HEK293 (cell line): ENCODE measurements at regions not wholly inside any gene's neighbourhood (a gene's known extent, or its start where the extent isn't known, plus 50 kb on each side); places are given as distances from the start of the nearest gene placed in this dataset.

ENCODE experiments used
- CTCF ChIA-PET: fragments of 350-600 bp; formaldehyde crosslinking; extraction: SDS; loops from one replicate; lab custom pipeline; 2021; ENCODE audit warnings: antibody characterized with exemption; lab: Yijun Ruan, JAX
- POLR2A ChIA-PET: fragments of 300-600 bp; formaldehyde crosslinking; extraction: SDS; loops from one replicate; lab custom pipeline; 2020; ENCODE audit warnings: antibody characterized with exemption, inconsistent platforms; lab: Yijun Ruan, JAX
- H3K27ac ChIP-seq: fragments of 200-500 bp; sonication (Bioruptor generic); 2 replicates; pipeline ENCODE4 v1.5.1; 2014; ENCODE audit warnings: low read depth, low read length, control low read depth, inconsistent platforms; ENCODE audit errors: extremely low read depth
- H3K36me3 ChIP-seq, 2 experiments: fragments of 200-500 bp in 1 of 2; sonication (Bioruptor generic) in 1 of 2; 1 replicate in 1 of 2; 2 replicates in 1 of 2; pipeline ENCODE4 v1.5.1; 2014 to 2017; ENCODE audit warnings: inconsistent platforms in 2 of 2, low read length in 2 of 2; ENCODE audit not compliant: control insufficient read depth in 2 of 2, insufficient read depth in 1 of 2
- H3K4me1 ChIP-seq: fragments of 200-500 bp; sonication (Bioruptor generic); 2 replicates; pipeline ENCODE4 v1.5.1; 2014; ENCODE audit warnings: mild to moderate bottlenecking, low read length, inconsistent platforms; ENCODE audit not compliant: control insufficient read depth, insufficient read depth
- H3K4me3 ChIP-seq: 2 replicates; pipeline ENCODE4 v1.5.1; 2011; ENCODE audit warnings: low read depth, mild to moderate bottlenecking, control low read depth, low read length, moderate library complexity
- H3K9me3 ChIP-seq: fragments of 200-500 bp; sonication (Bioruptor generic); 2 replicates; pipeline ENCODE4 v1.5.1; 2014; ENCODE audit warnings: low read depth, low read length, inconsistent platforms; ENCODE audit not compliant: control insufficient read depth, insufficient read depth
- FEZF1 ChIP-seq: fragments of 450-650 bp; formaldehyde crosslinking; IDR thresholded peaks from 2 replicates; pipeline ENCODE4 v1.5.1; 2016; ENCODE audit warnings: missing biosample characterization, missing genetic modification characterization
- KLF7 ChIP-seq: fragments of 450-650 bp; formaldehyde crosslinking; IDR thresholded peaks from 2 replicates; pipeline ENCODE4 v1.5.1; 2016; ENCODE audit warnings: missing biosample characterization, missing genetic modification characterization, borderline replicate concordance
- ZFP37 ChIP-seq: fragments of 450-650 bp; formaldehyde crosslinking; IDR thresholded peaks from 2 replicates; pipeline ENCODE4 v1.5.1; 2016; ENCODE audit warnings: missing biosample characterization, missing genetic modification characterization
- ZNF132 ChIP-seq: fragments of 450-650 bp; formaldehyde crosslinking; IDR thresholded peaks from 2 replicates; pipeline ENCODE4 v1.5.1; 2017; ENCODE audit warnings: missing biosample characterization, missing genetic modification characterization, borderline replicate concordance
- ZNF292 ChIP-seq: fragments of 450-650 bp; formaldehyde crosslinking; IDR thresholded peaks from 2 replicates; pipeline ENCODE4 v1.5.1; 2016; ENCODE audit warnings: low read depth, missing biosample characterization, missing genetic modification characterization, borderline replicate concordance
- ZNF555 ChIP-seq: fragments of 450-650 bp; formaldehyde crosslinking; conservative IDR thresholded peaks from 2 replicates; pipeline ENCODE4 v1.5.1; 2017; ENCODE audit warnings: missing biosample characterization, mild to moderate bottlenecking, missing genetic modification characterization, inconsistent platforms
- ZNF561 ChIP-seq: fragments of 450-650 bp; IDR thresholded peaks from 2 replicates; pipeline ENCODE4 v1.5.1; 2018; ENCODE audit warnings: missing biosample characterization, missing genetic modification characterization, borderline replicate concordance
- ZNF664 ChIP-seq: fragments of 450-650 bp; formaldehyde crosslinking; IDR thresholded peaks from 2 replicates; pipeline ENCODE4 v1.5.1; 2016; ENCODE audit warnings: missing biosample characterization, missing genetic modification characterization
- TF ChIP-seq, protein P1 (sequence below): fragments of 450-650 bp; formaldehyde crosslinking; IDR thresholded peaks from 2 replicates; pipeline ENCODE4 v1.5.1; 2017; ENCODE audit warnings: missing biosample characterization, missing genetic modification characterization
- TF ChIP-seq, protein P2 (sequence below): fragments of 450-650 bp; IDR thresholded peaks from 2 replicates; pipeline ENCODE4 v1.5.1; 2018; ENCODE audit warnings: missing biosample characterization, missing genetic modification characterization
- TF ChIP-seq, protein P3 (sequence below): fragments of 450-650 bp; formaldehyde crosslinking; IDR thresholded peaks from 2 replicates; pipeline ENCODE4 v1.5.1; 2017; ENCODE audit warnings: missing biosample characterization, missing genetic modification characterization
- TF ChIP-seq, protein P4 (sequence below): sonication (generic); formaldehyde crosslinking; IDR thresholded peaks from 2 replicates; pipeline ENCODE4 v1.8.1; 2022; ENCODE audit warnings: mild to moderate bottlenecking, moderate library complexity, missing genetic modification reagents
- TF ChIP-seq, protein P5 (sequence below): fragments of 450-650 bp; formaldehyde crosslinking; conservative IDR thresholded peaks from 2 replicates; pipeline ENCODE4 v1.5.1; 2016; ENCODE audit warnings: low read depth, missing biosample characterization, missing genetic modification characterization
- TF ChIP-seq, protein P6 (sequence below): fragments of 450-650 bp; formaldehyde crosslinking; IDR thresholded peaks from 2 replicates; pipeline ENCODE4 v1.5.1; 2016; ENCODE audit warnings: missing biosample characterization, missing genetic modification characterization
- TF ChIP-seq, protein P7 (sequence below): fragments of 450-650 bp; formaldehyde crosslinking; IDR thresholded peaks from 2 replicates; pipeline ENCODE4 v1.5.1; 2016; ENCODE audit warnings: missing biosample characterization, missing genetic modification characterization

DNA sequence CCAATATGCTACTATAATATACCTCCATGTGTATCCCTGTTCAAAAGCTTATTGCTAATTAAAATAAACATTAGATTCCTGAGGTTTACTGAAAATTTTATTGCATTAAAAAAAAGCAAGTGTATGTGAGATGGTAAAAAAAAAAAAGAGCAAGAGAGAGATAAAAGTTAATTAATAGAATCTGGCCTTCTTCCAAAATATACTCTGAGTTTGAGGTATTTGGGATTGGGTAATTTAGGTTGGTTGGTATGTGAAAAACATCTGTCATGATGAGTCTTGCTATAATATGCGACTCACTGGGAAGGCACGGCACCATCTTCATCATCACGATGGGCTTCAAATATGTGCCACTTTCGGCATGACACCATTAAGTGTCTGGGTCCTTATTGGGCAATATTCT, 711.1 kb upstream of the SOX9 start:
- ChIA-PET CTCF (interaction anchor here (0.6 to 1.4 kb wide), 2 partner anchors 50 to 642 kb away, joined by 3 to 8 read pairs; no protein-coding TSS in a partner anchor), POLR2A (interaction anchor here (0.7 kb wide), 1 partner anchor 11 kb away, joined by 4 read pairs; no protein-coding TSS in a partner anchor)
- Histone ChIP-seq H3K4me1 (peaks cover 4% of the 10 kb centered on the region; the same call in 1 of the 2 replicates), H3K9me3 (no peaks in the 10 kb centered on the region), H3K27ac (no peak overlapping the region), H3K4me3 (no peak overlapping the region), H3K36me3 (no peaks in the 10 kb centered on the region)
- TF ChIP-seq, protein P1, sequence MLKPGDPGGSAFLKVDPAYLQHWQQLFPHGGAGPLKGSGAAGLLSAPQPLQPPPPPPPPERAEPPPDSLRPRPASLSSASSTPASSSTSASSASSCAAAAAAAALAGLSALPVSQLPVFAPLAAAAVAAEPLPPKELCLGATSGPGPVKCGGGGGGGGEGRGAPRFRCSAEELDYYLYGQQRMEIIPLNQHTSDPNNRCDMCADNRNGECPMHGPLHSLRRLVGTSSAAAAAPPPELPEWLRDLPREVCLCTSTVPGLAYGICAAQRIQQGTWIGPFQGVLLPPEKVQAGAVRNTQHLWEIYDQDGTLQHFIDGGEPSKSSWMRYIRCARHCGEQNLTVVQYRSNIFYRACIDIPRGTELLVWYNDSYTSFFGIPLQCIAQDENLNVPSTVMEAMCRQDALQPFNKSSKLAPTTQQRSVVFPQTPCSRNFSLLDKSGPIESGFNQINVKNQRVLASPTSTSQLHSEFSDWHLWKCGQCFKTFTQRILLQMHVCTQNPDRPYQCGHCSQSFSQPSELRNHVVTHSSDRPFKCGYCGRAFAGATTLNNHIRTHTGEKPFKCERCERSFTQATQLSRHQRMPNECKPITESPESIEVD (tag by site-specific recombination) = 0 out of 2 replicates have a peak, but pooled peaks have one; percentile 8
- TF ChIP-seq, protein P2, sequence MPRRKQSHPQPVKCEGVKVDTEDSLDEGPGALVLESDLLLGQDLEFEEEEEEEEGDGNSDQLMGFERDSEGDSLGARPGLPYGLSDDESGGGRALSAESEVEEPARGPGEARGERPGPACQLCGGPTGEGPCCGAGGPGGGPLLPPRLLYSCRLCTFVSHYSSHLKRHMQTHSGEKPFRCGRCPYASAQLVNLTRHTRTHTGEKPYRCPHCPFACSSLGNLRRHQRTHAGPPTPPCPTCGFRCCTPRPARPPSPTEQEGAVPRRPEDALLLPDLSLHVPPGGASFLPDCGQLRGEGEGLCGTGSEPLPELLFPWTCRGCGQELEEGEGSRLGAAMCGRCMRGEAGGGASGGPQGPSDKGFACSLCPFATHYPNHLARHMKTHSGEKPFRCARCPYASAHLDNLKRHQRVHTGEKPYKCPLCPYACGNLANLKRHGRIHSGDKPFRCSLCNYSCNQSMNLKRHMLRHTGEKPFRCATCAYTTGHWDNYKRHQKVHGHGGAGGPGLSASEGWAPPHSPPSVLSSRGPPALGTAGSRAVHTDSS (tag by site-specific recombination) = 0 out of 2 replicates have a peak, but pooled peaks have one; percentile 42
- TF ChIP-seq, protein P3, sequence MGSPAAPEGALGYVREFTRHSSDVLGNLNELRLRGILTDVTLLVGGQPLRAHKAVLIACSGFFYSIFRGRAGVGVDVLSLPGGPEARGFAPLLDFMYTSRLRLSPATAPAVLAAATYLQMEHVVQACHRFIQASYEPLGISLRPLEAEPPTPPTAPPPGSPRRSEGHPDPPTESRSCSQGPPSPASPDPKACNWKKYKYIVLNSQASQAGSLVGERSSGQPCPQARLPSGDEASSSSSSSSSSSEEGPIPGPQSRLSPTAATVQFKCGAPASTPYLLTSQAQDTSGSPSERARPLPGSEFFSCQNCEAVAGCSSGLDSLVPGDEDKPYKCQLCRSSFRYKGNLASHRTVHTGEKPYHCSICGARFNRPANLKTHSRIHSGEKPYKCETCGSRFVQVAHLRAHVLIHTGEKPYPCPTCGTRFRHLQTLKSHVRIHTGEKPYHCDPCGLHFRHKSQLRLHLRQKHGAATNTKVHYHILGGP = peak; percentile 53; the same call in 1 of the 2 replicates
- TF ChIP-seq FEZF1 (peak; percentile 62), ZNF664 (tag by site-specific recombination) (no peak)

DNA sequence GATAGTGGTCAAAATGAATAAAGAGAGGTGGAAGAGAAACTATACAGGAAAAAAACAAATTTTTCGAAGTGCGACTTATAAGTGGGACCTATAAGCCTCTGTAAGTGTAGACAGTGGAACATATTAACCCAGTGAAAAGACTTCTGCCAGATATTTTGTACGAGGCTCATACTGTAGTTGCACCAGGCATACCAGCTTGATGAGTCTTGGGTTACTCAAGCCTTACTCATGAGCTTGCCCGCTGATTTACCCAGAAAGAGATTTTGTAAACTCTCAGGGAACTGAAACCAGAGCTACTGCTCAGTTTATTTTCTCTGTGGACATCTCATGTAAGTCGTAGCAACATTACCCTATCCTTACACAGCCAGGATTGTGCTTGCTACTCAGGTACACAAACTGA, 708.0 kb upstream of the SOX9 start:
- Histone ChIP-seq H3K4me1 (peaks cover 4% of the 10 kb centered on the region; the same call in 1 of the 2 replicates), H3K36me3 (no peaks in the 10 kb centered on the region), H3K4me3 (no peak overlapping the region)
- ChIA-PET CTCF (no interaction called here), POLR2A (no interaction called here)
- no peak for TF ChIP-seq ZNF555
- TF ChIP-seq, all 188 proteins: peak for 0
- Histone ChIP-seq H3K27ac (no peak overlapping the region), H3K9me3 (no peaks in the 10 kb centered on the region)

DNA sequence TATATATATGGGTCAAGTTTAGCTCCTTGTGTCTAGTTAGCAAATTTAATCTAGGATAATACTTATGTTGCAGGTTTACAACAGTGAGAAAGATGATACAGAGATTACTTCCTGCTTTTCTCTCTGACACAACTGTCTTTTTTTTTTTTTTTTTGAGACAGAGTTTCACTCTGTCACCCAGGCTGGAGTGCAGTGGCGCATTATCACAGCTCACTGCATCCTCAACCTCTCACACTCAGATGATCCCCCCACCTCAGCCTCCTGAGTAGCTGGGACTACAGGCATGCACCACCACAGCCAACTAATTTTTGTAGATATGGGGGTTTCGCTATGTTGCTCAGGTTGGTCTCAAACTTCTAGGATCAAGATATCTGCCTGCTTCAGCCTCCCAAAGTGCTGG, 706.9 kb upstream of the SOX9 start:
- Histone ChIP-seq H3K36me3 (no peaks in the 10 kb centered on the region), H3K4me1 (peaks cover 4% of the 10 kb centered on the region; the same call in 1 of the 2 replicates), H3K27ac (no peak overlapping the region), H3K9me3 (no peaks in the 10 kb centered on the region), H3K4me3 (no peak overlapping the region)
- POLR2A ChIA-PET = no interaction called here
- CTCF ChIA-PET = interaction anchor here (0.6 kb wide), 1 partner anchor 302 kb away, joined by 5 read pairs; no protein-coding TSS in a partner anchor
- TF ChIP-seq, protein P4, sequence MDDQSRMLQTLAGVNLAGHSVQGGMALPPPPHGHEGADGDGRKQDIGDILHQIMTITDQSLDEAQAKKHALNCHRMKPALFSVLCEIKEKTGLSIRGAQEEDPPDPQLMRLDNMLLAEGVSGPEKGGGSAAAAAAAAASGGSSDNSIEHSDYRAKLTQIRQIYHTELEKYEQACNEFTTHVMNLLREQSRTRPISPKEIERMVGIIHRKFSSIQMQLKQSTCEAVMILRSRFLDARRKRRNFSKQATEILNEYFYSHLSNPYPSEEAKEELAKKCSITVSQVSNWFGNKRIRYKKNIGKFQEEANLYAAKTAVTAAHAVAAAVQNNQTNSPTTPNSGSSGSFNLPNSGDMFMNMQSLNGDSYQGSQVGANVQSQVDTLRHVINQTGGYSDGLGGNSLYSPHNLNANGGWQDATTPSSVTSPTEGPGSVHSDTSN (CRISPR knock-in tag) = no peak
- TF ChIP-seq ZNF132 (tag by site-specific recombination) (no peak), ZNF561 (tag by site-specific recombination) (no peak), ZNF292 (no peak), KLF7 (tag by site-specific recombination) (no peak), ZFP37 (no peak)
- TF ChIP-seq, protein P5, sequence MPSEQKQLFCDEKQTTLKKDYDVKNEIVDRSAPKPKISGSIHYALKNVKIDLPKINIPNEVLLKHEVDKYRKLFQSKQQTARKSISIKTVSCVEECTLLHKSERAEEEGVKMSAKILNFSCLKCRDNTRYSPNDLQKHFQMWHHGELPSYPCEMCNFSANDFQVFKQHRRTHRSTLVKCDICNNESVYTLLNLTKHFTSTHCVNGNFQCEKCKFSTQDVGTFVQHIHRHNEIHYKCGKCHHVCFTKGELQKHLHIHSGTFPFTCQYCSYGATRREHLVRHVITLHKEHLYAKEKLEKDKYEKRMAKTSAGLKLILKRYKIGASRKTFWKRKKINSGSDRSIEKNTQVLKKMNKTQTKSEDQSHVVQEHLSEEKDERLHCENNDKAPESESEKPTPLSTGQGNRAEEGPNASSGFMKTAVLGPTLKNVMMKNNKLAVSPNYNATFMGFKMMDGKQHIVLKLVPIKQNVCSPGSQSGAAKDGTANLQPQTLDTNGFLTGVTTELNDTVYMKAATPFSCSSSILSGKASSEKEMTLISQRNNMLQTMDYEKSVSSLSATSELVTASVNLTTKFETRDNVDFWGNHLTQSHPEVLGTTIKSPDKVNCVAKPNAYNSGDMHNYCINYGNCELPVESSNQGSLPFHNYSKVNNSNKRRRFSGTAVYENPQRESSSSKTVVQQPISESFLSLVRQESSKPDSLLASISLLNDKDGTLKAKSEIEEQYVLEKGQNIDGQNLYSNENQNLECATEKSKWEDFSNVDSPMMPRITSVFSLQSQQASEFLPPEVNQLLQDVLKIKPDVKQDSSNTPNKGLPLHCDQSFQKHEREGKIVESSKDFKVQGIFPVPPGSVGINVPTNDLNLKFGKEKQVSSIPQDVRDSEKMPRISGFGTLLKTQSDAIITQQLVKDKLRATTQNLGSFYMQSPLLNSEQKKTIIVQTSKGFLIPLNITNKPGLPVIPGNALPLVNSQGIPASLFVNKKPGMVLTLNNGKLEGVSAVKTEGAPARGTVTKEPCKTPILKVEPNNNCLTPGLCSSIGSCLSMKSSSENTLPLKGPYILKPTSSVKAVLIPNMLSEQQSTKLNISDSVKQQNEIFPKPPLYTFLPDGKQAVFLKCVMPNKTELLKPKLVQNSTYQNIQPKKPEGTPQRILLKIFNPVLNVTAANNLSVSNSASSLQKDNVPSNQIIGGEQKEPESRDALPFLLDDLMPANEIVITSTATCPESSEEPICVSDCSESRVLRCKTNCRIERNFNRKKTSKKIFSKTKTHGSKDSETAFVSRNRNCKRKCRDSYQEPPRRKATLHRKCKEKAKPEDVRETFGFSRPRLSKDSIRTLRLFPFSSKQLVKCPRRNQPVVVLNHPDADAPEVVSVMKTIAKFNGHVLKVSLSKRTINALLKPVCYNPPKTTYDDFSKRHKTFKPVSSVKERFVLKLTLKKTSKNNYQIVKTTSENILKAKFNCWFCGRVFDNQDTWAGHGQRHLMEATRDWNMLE (tag by site-specific recombination) = no peak
- TF ChIP-seq, protein P6, sequence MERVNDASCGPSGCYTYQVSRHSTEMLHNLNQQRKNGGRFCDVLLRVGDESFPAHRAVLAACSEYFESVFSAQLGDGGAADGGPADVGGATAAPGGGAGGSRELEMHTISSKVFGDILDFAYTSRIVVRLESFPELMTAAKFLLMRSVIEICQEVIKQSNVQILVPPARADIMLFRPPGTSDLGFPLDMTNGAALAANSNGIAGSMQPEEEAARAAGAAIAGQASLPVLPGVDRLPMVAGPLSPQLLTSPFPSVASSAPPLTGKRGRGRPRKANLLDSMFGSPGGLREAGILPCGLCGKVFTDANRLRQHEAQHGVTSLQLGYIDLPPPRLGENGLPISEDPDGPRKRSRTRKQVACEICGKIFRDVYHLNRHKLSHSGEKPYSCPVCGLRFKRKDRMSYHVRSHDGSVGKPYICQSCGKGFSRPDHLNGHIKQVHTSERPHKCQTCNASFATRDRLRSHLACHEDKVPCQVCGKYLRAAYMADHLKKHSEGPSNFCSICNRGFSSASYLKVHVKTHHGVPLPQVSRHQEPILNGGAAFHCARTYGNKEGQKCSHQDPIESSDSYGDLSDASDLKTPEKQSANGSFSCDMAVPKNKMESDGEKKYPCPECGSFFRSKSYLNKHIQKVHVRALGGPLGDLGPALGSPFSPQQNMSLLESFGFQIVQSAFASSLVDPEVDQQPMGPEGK (tag by site-specific recombination) = no peak
- TF ChIP-seq, protein P7, sequence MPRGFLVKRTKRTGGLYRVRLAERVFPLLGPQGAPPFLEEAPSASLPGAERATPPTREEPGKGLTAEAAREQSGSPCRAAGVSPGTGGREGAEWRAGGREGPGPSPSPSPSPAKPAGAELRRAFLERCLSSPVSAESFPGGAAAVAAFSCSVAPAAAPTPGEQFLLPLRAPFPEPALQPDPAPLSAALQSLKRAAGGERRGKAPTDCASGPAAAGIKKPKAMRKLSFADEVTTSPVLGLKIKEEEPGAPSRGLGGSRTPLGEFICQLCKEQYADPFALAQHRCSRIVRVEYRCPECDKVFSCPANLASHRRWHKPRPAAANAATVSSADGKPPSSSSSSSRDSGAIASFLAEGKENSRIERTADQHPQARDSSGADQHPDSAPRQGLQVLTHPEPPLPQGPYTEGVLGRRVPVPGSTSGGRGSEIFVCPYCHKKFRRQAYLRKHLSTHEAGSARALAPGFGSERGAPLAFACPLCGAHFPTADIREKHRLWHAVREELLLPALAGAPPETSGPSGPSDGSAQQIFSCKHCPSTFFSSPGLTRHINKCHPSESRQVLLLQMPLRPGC (tag by site-specific recombination) = no peak
